IMR-90 (cell line): ENCODE measurements at regions not wholly inside any gene's neighbourhood (a gene's known extent, or its start where the extent isn't known, plus 50 kb on each side); places are given as distances from the start of the nearest gene placed in this dataset.

Experiments used
- CEBPB ChIP-seq: IDR thresholded peaks from 2 replicates; pipeline ENCODE4 v1.6.1; 2012; ENCODE audit warnings: low read depth, low read length, improper control_type of control experiment
- POLR2A ChIP-seq: IDR thresholded peaks from 2 replicates; pipeline ENCODE4 v1.6.1; 2012; ENCODE audit warnings: mild to moderate bottlenecking, low read depth, low read length
- TF ChIP-seq, protein P1 (sequence below): conservative IDR thresholded peaks from 2 replicates; pipeline ENCODE4 v1.5.1; 2012; ENCODE audit warnings: mild to moderate bottlenecking, low read depth, low read length, improper control_type of control experiment

- TF ChIP-seq, protein P1, sequence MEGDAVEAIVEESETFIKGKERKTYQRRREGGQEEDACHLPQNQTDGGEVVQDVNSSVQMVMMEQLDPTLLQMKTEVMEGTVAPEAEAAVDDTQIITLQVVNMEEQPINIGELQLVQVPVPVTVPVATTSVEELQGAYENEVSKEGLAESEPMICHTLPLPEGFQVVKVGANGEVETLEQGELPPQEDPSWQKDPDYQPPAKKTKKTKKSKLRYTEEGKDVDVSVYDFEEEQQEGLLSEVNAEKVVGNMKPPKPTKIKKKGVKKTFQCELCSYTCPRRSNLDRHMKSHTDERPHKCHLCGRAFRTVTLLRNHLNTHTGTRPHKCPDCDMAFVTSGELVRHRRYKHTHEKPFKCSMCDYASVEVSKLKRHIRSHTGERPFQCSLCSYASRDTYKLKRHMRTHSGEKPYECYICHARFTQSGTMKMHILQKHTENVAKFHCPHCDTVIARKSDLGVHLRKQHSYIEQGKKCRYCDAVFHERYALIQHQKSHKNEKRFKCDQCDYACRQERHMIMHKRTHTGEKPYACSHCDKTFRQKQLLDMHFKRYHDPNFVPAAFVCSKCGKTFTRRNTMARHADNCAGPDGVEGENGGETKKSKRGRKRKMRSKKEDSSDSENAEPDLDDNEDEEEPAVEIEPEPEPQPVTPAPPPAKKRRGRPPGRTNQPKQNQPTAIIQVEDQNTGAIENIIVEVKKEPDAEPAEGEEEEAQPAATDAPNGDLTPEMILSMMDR: peak; percentile 78
- TF ChIP-seq CEBPB (peak; percentile 98), POLR2A (no peak)
Observed at GRCh38 chr2:67846370-67847070, 216.3 kb downstream of the C1D start.
